ENCODE measurements at regions not wholly inside any gene's neighbourhood (a gene's known extent, or its start where the extent isn't known, plus 50 kb on each side); places are given as distances from the start of the nearest gene placed in this dataset.

DNA sequence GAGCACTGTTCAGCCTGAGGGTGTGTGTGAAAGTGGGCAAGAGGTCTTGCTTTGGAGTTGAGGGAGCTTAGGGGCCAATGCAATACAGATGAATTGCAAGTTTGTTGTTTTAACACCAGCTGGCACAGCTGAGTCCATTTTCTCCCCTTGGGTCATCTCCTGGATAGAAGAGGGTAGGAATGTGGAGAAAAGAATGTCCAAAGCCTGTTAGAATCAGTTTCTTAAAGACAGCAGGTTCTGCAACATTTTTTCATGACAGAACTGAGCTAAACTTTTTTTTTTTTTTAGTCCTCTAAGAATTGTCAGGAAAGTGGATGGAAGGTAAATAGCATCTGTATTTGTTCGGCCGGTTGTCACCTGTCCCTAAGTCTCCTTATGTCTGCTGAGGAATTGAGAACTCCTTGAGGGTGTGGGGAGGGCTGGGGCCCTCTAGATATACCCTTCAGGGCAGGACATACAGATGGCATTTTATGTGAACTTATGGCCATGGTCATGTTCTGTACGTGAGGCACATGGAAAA, 211.1 kb upstream of the CADM1 start (continued):
- TF ChIP-seq CREB1 (CRISPR knock-in tag; IDR thresholded peaks at IDR 0.05; ENCODE audit: low read depth), result no peak

DNA sequence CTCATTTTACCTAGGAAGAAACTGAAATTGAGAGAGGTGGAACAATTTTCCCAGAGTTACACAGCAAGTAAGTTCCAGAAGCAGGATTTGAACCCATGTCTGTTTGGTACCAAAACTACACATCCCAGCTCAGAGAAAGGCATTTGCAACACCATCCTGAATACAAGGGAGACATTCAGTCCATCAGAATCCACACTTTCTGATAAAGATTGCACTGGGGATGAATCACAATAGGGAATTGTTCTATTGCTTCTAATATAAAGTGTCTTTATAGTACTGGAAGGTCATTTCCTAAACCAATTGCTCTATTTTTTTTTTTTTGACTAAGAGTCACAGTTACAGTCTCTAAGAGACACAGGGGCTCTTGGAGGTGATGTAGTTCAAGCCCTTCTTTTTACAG, 208.1 kb upstream of the CADM1 start:
- Histone ChIP-seq H3K9me2 (ENCODE audit: insufficient read depth) (no peaks in the 10 kb centered on the region), H3K27me3 (ENCODE audit: insufficient read depth) (no peaks in the 10 kb centered on the region), H4K20me1 (replicated peaks; ENCODE audit: insufficient read depth) (no peaks in the 10 kb centered on the region), H3K27ac (ENCODE audit: low read depth) (no peak overlapping the region), H3K79me2 (replicated peaks; ENCODE audit: insufficient read depth) (no peaks in the 10 kb centered on the region), H3K36me3 (ENCODE audit: insufficient read depth) (no peaks in the 10 kb centered on the region), H3K4me2 (no peak overlapping the region), H3K4me3 (no peak overlapping the region), H3K4me1 (ENCODE audit: insufficient read depth) (no peaks in the 10 kb centered on the region), H3F3A (replicated peaks; ENCODE audit: low read depth) (no peaks in the 10 kb centered on the region), H2AFZ (no peak overlapping the region)
- Mint-ChIP-seq H3K27me3 (ENCODE audit: insufficient read depth, low read depth, poor library complexity) (peaks cover 2% of the 10 kb centered on the region), H3K4me1 (peaks cover 6% of the 10 kb centered on the region; the same call in 1 of the 3 replicates), H3K27ac (no peak overlapping the region), H3K4me3 (no peak overlapping the region), H3K9me3 (no peaks in the 10 kb centered on the region), H3K36me3 (ENCODE audit: low read depth) (no peaks in the 10 kb centered on the region)
- TF ChIP-seq EZH2 (IDR thresholded peaks at IDR 0.05; ENCODE audit: low read depth, unreplicated experiment) (no peak), CREB1 (CRISPR knock-in tag; IDR thresholded peaks at IDR 0.05; ENCODE audit: low read depth) (no peak), NANOG (IDR thresholded peaks at IDR 0.05; ENCODE audit: borderline replicate concordance) (no peak), ZNF114 (CRISPR knock-in tag; IDR thresholded peaks at IDR 0.05) (no peak), EZH2phosphoT487 (IDR thresholded peaks at IDR 0.05; ENCODE audit: unreplicated experiment) (no peak)
- TF ChIP-seq, protein P1, sequence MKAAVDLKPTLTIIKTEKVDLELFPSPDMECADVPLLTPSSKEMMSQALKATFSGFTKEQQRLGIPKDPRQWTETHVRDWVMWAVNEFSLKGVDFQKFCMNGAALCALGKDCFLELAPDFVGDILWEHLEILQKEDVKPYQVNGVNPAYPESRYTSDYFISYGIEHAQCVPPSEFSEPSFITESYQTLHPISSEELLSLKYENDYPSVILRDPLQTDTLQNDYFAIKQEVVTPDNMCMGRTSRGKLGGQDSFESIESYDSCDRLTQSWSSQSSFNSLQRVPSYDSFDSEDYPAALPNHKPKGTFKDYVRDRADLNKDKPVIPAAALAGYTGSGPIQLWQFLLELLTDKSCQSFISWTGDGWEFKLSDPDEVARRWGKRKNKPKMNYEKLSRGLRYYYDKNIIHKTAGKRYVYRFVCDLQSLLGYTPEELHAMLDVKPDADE (IDR thresholded peaks at IDR 0.05), result no peak
- TF ChIP-seq, protein P2, sequence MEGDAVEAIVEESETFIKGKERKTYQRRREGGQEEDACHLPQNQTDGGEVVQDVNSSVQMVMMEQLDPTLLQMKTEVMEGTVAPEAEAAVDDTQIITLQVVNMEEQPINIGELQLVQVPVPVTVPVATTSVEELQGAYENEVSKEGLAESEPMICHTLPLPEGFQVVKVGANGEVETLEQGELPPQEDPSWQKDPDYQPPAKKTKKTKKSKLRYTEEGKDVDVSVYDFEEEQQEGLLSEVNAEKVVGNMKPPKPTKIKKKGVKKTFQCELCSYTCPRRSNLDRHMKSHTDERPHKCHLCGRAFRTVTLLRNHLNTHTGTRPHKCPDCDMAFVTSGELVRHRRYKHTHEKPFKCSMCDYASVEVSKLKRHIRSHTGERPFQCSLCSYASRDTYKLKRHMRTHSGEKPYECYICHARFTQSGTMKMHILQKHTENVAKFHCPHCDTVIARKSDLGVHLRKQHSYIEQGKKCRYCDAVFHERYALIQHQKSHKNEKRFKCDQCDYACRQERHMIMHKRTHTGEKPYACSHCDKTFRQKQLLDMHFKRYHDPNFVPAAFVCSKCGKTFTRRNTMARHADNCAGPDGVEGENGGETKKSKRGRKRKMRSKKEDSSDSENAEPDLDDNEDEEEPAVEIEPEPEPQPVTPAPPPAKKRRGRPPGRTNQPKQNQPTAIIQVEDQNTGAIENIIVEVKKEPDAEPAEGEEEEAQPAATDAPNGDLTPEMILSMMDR (conservative IDR thresholded peaks at IDR 0.05; ENCODE audit: low read depth in 2 of 2), result no peak
- TF ChIP-seq, protein P3, sequence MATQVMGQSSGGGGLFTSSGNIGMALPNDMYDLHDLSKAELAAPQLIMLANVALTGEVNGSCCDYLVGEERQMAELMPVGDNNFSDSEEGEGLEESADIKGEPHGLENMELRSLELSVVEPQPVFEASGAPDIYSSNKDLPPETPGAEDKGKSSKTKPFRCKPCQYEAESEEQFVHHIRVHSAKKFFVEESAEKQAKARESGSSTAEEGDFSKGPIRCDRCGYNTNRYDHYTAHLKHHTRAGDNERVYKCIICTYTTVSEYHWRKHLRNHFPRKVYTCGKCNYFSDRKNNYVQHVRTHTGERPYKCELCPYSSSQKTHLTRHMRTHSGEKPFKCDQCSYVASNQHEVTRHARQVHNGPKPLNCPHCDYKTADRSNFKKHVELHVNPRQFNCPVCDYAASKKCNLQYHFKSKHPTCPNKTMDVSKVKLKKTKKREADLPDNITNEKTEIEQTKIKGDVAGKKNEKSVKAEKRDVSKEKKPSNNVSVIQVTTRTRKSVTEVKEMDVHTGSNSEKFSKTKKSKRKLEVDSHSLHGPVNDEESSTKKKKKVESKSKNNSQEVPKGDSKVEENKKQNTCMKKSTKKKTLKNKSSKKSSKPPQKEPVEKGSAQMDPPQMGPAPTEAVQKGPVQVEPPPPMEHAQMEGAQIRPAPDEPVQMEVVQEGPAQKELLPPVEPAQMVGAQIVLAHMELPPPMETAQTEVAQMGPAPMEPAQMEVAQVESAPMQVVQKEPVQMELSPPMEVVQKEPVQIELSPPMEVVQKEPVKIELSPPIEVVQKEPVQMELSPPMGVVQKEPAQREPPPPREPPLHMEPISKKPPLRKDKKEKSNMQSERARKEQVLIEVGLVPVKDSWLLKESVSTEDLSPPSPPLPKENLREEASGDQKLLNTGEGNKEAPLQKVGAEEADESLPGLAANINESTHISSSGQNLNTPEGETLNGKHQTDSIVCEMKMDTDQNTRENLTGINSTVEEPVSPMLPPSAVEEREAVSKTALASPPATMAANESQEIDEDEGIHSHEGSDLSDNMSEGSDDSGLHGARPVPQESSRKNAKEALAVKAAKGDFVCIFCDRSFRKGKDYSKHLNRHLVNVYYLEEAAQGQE (IDR thresholded peaks at IDR 0.05; ENCODE audit: unreplicated experiment), result no peak
- ATAC-seq (no peak), DNase-seq (ENCODE audit: low spot score) (no peak)
